BE2C (cell line): ENCODE measurements at regions not wholly inside any gene's neighbourhood (a gene's known extent, or its start where the extent isn't known, plus 50 kb on each side); places are given as distances from the start of the nearest gene placed in this dataset.
"Not testable (repeated sequence)": the region's sequence is repeated elsewhere in the genome, so short reads cannot be mapped to it uniquely, and the experiment has no call there.

Experiments used
- DNase-seq: peaks from one replicate; pipeline ENCODE4 v3.0.0-alpha.2; 2020
- H3K27me3 ChIP-seq: fragments of 250-450 bp; sonication (Bioruptor Pico); 2 replicates; pipeline ENCODE4 v1.5.1; 2020; ENCODE audit warnings: mild to moderate bottlenecking
- H3K36me3 ChIP-seq: fragments of 250-450 bp; sonication (Bioruptor Pico); 2 replicates; pipeline ENCODE4 v1.5.1; 2020; ENCODE audit warnings: mild to moderate bottlenecking
- H3K4me1 ChIP-seq: fragments of 250-450 bp; sonication (Bioruptor Pico); 2 replicates; pipeline ENCODE4 v1.5.1; 2020
- H3K4me3 ChIP-seq: 2 replicates; pipeline ENCODE4 v1.5.1; 2011; ENCODE audit warnings: low read depth, low read length
- H3K9me3 ChIP-seq: fragments of 250-450 bp; sonication (Bioruptor Pico); 2 replicates; pipeline ENCODE4 v1.5.1; 2020
- TF ChIP-seq, protein P1 (sequence below): IDR thresholded peaks from 2 replicates; pipeline ENCODE4 v1.5.1; 2012; ENCODE audit warnings: mild to moderate bottlenecking, low read depth, low read length

GRCh38 chr20:30895354-30895711 is 362.1 kb upstream of the DEFB115 start:
- not testable (repeated sequence) for H3K36me3 ChIP-seq, DNase-seq, H3K4me1 ChIP-seq, H3K4me3 ChIP-seq, H3K9me3 ChIP-seq
- H3K27me3 ChIP-seq, result peaks cover 18% of the 10 kb centered on the region

DNA sequence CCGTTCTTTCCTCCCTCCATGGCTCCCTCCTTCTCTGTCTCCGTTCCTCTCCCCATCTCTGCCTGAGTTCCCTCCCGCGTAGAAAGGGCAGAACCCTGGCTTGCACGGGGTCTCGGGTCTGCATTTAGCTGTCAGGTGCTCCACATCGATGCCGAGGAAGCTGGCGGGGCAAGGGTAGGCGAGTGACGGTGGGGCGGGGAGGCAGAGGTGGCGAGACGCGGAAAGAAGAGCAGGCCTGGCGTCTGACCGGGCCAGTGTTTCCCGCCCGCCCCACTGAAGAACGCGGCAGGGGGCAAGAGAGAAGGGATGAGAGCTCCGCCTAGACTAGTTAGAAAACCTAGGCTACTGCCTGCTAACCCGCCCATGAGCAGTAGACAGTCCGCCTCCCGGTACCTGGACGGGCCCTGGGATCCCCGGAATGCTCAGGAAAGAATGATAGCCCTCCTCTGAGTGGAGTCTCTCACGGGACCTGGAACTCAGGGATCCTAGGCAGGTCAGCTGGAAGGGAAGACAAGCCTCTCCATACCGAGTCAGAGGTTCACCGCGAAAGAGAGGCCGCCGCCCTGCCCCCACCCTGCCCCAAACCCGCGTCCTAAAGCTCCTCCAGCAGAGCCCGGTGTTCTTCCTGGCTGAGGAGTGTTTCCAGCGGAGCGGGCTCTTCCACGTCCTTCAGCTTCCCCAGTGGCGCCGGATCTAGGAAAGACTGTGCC is 357.9 kb upstream of the DEFB115 start:
- not testable (repeated sequence) for H3K4me3 ChIP-seq, H3K9me3 ChIP-seq, H3K36me3 ChIP-seq, H3K4me1 ChIP-seq, DNase-seq
- H3K27me3 ChIP-seq, result peaks cover 16% of the 10 kb centered on the region

DNA sequence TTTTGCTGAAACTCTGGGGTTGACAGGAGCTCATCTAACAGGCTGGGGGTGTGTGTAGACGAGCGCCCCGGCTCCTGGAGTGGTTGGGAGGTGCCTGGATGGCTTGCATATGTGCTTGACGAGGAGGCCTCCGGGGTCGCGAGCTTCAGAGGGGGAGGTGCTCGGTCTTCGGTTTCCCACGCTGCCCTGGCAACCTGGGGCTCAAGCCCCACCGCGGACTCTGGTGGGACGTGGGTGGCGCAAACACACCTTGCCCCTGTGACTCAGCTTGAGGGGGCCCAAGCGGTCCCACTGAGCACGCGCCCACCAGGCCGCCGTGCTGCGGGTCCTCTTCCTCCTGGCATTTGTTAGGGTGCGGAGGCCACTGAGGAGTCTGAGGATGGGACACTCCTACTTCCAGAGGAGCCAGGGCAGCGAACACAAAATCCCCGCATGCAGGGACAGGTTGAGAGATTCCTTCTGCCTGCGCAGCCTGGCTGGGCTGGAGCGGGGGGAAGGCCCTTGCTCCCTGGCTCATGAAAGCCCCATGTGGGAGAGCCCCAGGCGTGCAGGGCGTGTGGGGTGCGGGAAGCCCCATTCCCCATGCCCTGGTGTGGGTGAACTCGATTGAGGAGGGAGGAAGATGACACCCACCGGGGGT is 357.3 kb upstream of the DEFB115 start:
- H3K27me3 ChIP-seq, result peaks cover 10% of the 10 kb centered on the region
- not testable (repeated sequence) for H3K9me3 ChIP-seq, H3K36me3 ChIP-seq, H3K4me1 ChIP-seq, DNase-seq, H3K4me3 ChIP-seq

DNA sequence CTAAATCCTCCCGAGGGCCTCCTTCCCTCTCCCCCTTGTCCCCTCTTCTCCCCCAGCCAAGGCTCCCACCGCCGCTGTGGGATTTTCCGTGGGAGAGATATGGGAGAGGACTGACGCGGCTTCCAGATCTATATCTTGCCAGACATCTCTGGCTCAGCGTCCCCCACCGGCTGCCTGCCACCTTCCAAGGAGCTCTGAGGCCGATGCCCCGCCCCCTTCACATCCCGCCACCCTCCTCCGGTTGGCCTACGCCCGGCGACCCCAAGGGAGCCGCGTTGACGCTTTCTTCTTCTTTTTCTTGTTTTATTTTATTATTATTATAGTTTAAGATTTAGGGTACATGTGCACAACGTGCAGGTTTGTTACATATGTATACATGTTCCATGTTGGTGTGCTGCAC is 352.2 kb upstream of the DEFB115 start:
- H3K4me3 ChIP-seq, H3K27me3 ChIP-seq, DNase-seq: not testable (repeated sequence)

DNA sequence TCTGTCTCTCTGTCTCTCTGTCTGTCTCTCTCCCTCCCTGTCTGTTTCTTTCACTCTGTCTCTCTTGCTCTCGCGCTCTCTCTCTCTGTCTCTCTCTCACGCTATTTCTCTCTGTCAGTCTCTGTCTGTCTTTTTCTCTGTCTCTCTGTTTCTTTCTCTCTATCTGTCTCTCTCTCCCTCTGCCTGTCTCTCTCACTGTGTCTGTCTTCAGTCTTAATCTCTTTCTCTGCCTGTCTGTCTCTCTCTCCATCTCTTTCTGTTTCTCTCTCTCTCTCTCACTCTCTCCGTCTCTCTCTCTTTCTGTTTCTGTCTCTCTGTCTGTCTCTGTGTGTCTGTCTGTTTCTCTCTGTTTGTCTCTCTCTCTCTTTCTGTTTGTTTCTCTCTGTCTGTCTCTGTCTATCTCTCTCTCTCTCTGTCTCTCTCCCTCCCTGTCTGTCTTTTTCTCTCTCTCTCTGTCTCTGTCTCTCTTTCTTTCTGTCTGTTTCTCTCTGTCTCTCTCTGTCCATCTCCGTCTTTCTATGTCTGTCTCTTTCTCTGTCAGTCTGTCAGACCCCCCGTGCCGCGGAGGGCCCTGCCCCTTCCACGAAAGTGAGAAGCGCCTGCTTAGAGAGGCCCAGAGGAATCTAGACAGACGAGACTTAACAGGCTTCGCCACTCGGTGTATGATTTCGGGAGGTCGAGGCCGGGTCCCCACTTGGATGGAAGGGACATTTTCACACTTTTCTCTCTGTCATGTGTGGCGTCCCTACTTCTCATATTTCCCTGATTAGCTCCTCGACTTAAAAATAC is 346.3 kb upstream of the DEFB115 start:
- Histone ChIP-seq H3K36me3 (no peaks in the 10 kb centered on the region), H3K9me3 (no peaks in the 10 kb centered on the region), H3K4me3 (no peak overlapping the region), H3K4me1 (no peaks in the 10 kb centered on the region), H3K27me3 (no peaks in the 10 kb centered on the region)
- DNase-seq, result no peak
- TF ChIP-seq, protein P1, sequence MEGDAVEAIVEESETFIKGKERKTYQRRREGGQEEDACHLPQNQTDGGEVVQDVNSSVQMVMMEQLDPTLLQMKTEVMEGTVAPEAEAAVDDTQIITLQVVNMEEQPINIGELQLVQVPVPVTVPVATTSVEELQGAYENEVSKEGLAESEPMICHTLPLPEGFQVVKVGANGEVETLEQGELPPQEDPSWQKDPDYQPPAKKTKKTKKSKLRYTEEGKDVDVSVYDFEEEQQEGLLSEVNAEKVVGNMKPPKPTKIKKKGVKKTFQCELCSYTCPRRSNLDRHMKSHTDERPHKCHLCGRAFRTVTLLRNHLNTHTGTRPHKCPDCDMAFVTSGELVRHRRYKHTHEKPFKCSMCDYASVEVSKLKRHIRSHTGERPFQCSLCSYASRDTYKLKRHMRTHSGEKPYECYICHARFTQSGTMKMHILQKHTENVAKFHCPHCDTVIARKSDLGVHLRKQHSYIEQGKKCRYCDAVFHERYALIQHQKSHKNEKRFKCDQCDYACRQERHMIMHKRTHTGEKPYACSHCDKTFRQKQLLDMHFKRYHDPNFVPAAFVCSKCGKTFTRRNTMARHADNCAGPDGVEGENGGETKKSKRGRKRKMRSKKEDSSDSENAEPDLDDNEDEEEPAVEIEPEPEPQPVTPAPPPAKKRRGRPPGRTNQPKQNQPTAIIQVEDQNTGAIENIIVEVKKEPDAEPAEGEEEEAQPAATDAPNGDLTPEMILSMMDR, result no peak

More for the DNA sequence above, 352.2 kb upstream of the DEFB115 start:
- not testable (repeated sequence) for H3K4me1 ChIP-seq, H3K36me3 ChIP-seq, H3K9me3 ChIP-seq

DNA sequence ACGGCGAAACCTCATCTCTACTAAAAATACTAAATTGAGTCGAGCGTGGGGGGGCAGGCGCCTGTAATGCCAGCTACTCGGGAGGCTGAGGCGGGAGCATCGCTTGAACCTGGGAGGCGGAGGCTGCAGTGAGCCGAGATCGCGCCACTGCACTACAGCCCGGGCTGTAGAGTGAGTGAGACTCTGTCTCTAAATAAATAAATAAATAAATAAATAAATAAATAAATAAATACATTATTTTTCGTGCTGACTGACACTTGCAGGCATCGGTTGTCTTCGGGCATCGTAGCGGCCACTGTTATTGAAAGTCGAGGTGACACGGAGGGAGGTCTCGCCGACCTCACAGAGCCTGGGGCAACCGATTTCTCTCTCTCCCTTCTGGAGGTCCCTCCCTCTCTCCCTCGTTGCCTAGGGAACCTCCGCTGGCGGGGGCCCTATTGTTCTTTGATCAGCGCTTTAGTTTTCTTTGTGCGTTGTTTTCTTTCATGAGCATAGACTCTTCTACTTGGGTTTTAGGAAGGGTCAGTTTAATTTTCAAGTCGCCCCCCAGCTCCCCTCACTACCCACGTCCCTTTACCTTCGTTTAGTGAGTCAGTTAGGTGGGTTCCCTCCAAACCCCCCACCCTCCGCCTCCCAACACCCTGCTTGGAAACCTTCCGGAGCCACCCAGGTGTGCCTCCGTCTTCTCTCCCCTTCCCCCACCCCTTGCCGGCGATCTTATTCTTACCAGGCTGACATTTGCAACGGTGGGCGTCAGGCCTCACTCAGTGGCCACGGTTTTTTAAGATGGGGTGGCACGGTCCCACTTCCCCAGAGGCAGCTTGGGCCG is 345.4 kb upstream of the DEFB115 start:
- not testable (repeated sequence) for H3K4me3 ChIP-seq, H3K36me3 ChIP-seq, H3K9me3 ChIP-seq, H3K27me3 ChIP-seq, H3K4me1 ChIP-seq, DNase-seq

DNA sequence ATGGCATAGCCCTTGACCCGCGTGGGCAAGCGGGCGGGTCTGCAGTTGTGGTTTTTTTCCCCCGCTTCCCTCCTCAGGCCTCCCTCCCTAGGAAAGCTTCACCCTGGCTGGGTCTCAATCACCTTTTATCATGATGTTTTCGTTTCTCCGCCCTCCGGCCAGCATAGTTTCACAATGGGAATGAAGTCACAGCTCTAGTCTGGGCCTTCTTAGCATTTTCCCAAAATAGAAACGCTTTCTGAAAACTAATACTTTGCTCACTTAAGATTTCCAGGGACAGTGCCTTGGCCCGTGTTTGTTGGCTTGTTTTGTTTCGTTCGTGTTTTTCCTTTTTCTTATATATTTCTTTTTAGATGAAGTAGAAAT is 344.8 kb upstream of the DEFB115 start:
- not testable (repeated sequence) for H3K4me3 ChIP-seq, H3K36me3 ChIP-seq, DNase-seq, H3K27me3 ChIP-seq, H3K4me1 ChIP-seq, H3K9me3 ChIP-seq

DNA sequence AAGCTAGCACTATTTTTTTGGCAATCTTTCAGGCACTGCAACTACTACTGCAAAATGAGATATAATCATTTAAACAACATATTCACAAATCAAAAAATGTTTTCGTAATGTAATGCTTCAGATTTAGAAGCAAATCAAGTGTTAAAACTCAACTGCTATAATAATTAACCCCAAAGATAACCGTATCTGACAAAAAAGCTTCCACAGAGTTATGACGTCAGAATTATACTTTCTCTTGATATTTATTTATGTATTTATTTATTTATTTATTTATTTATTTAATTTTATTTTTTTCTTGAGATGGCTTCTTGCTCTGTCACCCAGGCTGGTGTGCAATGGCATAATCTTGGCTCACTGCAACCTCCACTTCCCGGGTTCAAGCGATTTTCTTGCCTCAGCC is 341.1 kb upstream of the DEFB115 start:
- H3K4me1 ChIP-seq, H3K36me3 ChIP-seq, H3K27me3 ChIP-seq, DNase-seq, H3K4me3 ChIP-seq, H3K9me3 ChIP-seq: not testable (repeated sequence)

- DNase-seq, result no peak
- TF ChIP-seq, protein P1, result no peak
- no peaks in the 10 kb centered on the region for H3K9me3 ChIP-seq
These were observed 337.8 kb upstream of the DEFB115 start for GRCh38 chr20:30919514-30920188.

More at GRCh38 chr20:30919514-30920188, 337.8 kb upstream of the DEFB115 start:
- H3K36me3 ChIP-seq, result no peaks in the 10 kb centered on the region
- H3K4me1 ChIP-seq, result no peaks in the 10 kb centered on the region
- no peaks in the 10 kb centered on the region for H3K27me3 ChIP-seq
- no peak overlapping the region for H3K4me3 ChIP-seq
